ENCODE measurements at regions not wholly inside any gene's neighbourhood (a gene's known extent, or its start where the extent isn't known, plus 50 kb on each side); places are given as distances from the start of the nearest gene placed in this dataset.

- Histone ChIP-seq H3K4me3 (ENCODE audit: control insufficient read depth in 2 of 3, extremely low read depth in 1 of 3, insufficient read depth in 2 of 3, low read depth in 1 of 3, low read length in 3 of 3) (no peak overlapping the region), H3K4me1 (ENCODE audit: control insufficient read depth, extremely low read depth, insufficient read depth, low read length) (no peaks in the 10 kb centered on the region), H3K9me3 (ENCODE audit: control insufficient read depth, low read depth, low read length) (no peaks in the 10 kb centered on the region), H4K20me1 (ENCODE audit: control insufficient read depth, extremely low read depth, insufficient read depth, low read length) (no peaks in the 10 kb centered on the region), H3K79me2 (ENCODE audit: control insufficient read depth, insufficient read depth, low read length) (no peaks in the 10 kb centered on the region), H3K27me3 (ENCODE audit: control insufficient read depth, extremely low read depth, insufficient read depth, low read length) (no peaks in the 10 kb centered on the region), H3K4me2 (ENCODE audit: control insufficient read depth, extremely low read depth, insufficient read depth, low read depth, low read length) (no peak overlapping the region), H3K9me1 (ENCODE audit: control insufficient read depth, extremely low read depth, insufficient read depth, low read length) (no peaks in the 10 kb centered on the region), H2AFZ (ENCODE audit: control insufficient read depth, low read length) (no peak overlapping the region), H3K36me3 (ENCODE audit: control insufficient read depth in 2 of 2, extremely low read depth in 1 of 2, insufficient read depth in 2 of 2, low read length in 2 of 2) (peaks cover 0 to 1% of the 10 kb centered on the region in 2 experiments), H3K27ac (ENCODE audit: control insufficient read depth, insufficient read depth, low read length) (no peak overlapping the region), H3K9ac (ENCODE audit: control insufficient read depth, extremely low read depth, insufficient read depth, low read length) (no peak overlapping the region)
- DNase-seq (ENCODE audit: low read depth, low spot score) = no peak
- FAIRE-seq = no peak
- TF ChIP-seq CTCF (optimal IDR thresholded peaks at IDR 0.05 in 1 of 3, IDR thresholded peaks at IDR 0.05 in 1 of 3, conservative IDR thresholded peaks at IDR 0.05 in 1 of 3; ENCODE audit: extremely low read depth in 1 of 3, insufficient read depth in 2 of 3, low read length in 3 of 3) (no peak), EZH2 (IDR thresholded peaks at IDR 0.05; ENCODE audit: low read length) (no peak)
- dilution Hi-C loops (cut with MboI; ENCODE audit: extremely low pct_ligation_motif_present, low sequenced_read_pairs) = no loop called here
These were observed 64.3 kb upstream of the MORC3 start for GRCh38 chr21:36255663-36256062.

- Histone ChIP-seq H2AFZ (ENCODE audit: control insufficient read depth, low read length) (no peak overlapping the region), H3K4me3 (ENCODE audit: control insufficient read depth in 2 of 3, extremely low read depth in 1 of 3, insufficient read depth in 2 of 3, low read depth in 1 of 3, low read length in 3 of 3) (no peak overlapping the region), H3K4me1 (ENCODE audit: control insufficient read depth, extremely low read depth, insufficient read depth, low read length) (no peaks in the 10 kb centered on the region), H3K4me2 (ENCODE audit: control insufficient read depth, extremely low read depth, insufficient read depth, low read depth, low read length) (no peak overlapping the region), H3K27me3 (ENCODE audit: control insufficient read depth, extremely low read depth, insufficient read depth, low read length) (no peaks in the 10 kb centered on the region), H4K20me1 (ENCODE audit: control insufficient read depth, extremely low read depth, insufficient read depth, low read length) (no peaks in the 10 kb centered on the region), H3K79me2 (ENCODE audit: control insufficient read depth, insufficient read depth, low read length) (no peaks in the 10 kb centered on the region), H3K36me3 (ENCODE audit: control insufficient read depth in 2 of 2, extremely low read depth in 1 of 2, insufficient read depth in 2 of 2, low read length in 2 of 2) (peaks cover 0 to 3% of the 10 kb centered on the region in 2 experiments), H3K9ac (ENCODE audit: control insufficient read depth, extremely low read depth, insufficient read depth, low read length) (no peak overlapping the region), H3K9me3 (ENCODE audit: control insufficient read depth, low read depth, low read length) (no peaks in the 10 kb centered on the region), H3K9me1 (ENCODE audit: control insufficient read depth, extremely low read depth, insufficient read depth, low read length) (no peaks in the 10 kb centered on the region), H3K27ac (ENCODE audit: control insufficient read depth, insufficient read depth, low read length) (no peak overlapping the region)
- dilution Hi-C loops (cut with MboI; ENCODE audit: extremely low pct_ligation_motif_present, low sequenced_read_pairs) = no loop called here
- DNase-seq (ENCODE audit: low read depth, low spot score) = no peak
- FAIRE-seq = no peak
- no peak for TF ChIP-seq CTCF (optimal IDR thresholded peaks at IDR 0.05 in 1 of 3, IDR thresholded peaks at IDR 0.05 in 1 of 3, conservative IDR thresholded peaks at IDR 0.05 in 1 of 3; ENCODE audit: extremely low read depth in 1 of 3, insufficient read depth in 2 of 3, low read length in 3 of 3)
- no peak for TF ChIP-seq EZH2 (IDR thresholded peaks at IDR 0.05; ENCODE audit: low read length)
These were observed 62.3 kb upstream of the MORC3 start for GRCh38 chr21:36257657-36258056.

Data from keratinocyte (primary cell).